GM12878 (cell line): ENCODE measurements at regions not wholly inside any gene's neighbourhood (a gene's known extent, or its start where the extent isn't known, plus 50 kb on each side); places are given as distances from the start of the nearest gene placed in this dataset.

Experiments
- CBFB ChIP-seq: IDR thresholded peaks from 2 replicates; pipeline ENCODE4 v1.6.1; 2016; ENCODE audit warnings: antibody characterized with exemption, low read depth
- CHD1 ChIP-seq: IDR thresholded peaks from 2 replicates; pipeline ENCODE4 v1.6.1; 2012; ENCODE audit warnings: low read depth, low read length, improper control_type of control experiment
- CHD4 ChIP-seq: fragments of 200-600 bp; sonication (generic); IDR thresholded peaks from 2 replicates; pipeline ENCODE4 v1.6.1; 2016; ENCODE audit warnings: mild to moderate bottlenecking
- CREM ChIP-seq: IDR thresholded peaks from 2 replicates; pipeline ENCODE4 v1.6.1; 2014; ENCODE audit warnings: antibody characterized with exemption, low read depth
- DPF2 ChIP-seq: fragments of 450-650 bp; IDR thresholded peaks from 2 replicates; pipeline ENCODE4 v1.6.1; 2017; ENCODE audit warnings: mild to moderate bottlenecking
- EED ChIP-seq: sonication (generic); IDR thresholded peaks from 2 replicates; pipeline ENCODE4 v1.6.1; 2016; ENCODE audit warnings: antibody characterized with exemption, low read depth
- FOXM1 ChIP-seq: IDR thresholded peaks from 2 replicates; pipeline ENCODE4 v1.6.1; 2012; ENCODE audit warnings: low read depth, mild to moderate bottlenecking, inconsistent platforms, low read length, moderate library complexity
- GABPA ChIP-seq: IDR thresholded peaks from 2 replicates; pipeline ENCODE4 v1.6.1; 2014; ENCODE audit warnings: antibody characterized with exemption, low read depth, mild to moderate bottlenecking, inconsistent platforms
- IKZF2 ChIP-seq, 2 experiments: fragments of 450-650 bp; IDR thresholded peaks; 2 replicates each; pipeline ENCODE4 v1.6.1; 2017; ENCODE audit warnings: mild to moderate bottlenecking in 2 of 2, moderate library complexity in 2 of 2
- KAT2A ChIP-seq: conservative IDR thresholded peaks from 2 replicates; pipeline ENCODE4 v1.6.1; 2011; ENCODE audit warnings: low read depth, low read length; ENCODE audit not compliant: control insufficient read depth
- MEF2A ChIP-seq: IDR thresholded peaks from 2 replicates; pipeline ENCODE4 v1.6.1; 2011; ENCODE audit warnings: low read depth, mild to moderate bottlenecking, low read length, moderate library complexity; ENCODE audit not compliant: insufficient read depth
- MEF2B ChIP-seq: fragments of 450-650 bp; IDR thresholded peaks from 2 replicates; pipeline ENCODE4 v1.6.1; 2018; ENCODE audit warnings: mild to moderate bottlenecking, moderate library complexity; ENCODE audit not compliant: partially characterized antibody, poor library complexity, severe bottlenecking
- MTA3 ChIP-seq: IDR thresholded peaks from 2 replicates; pipeline ENCODE4 v1.6.1; 2012; ENCODE audit warnings: low read length, inconsistent platforms, borderline replicate concordance
- PAX5 ChIP-seq: IDR thresholded peaks from 2 replicates; pipeline ENCODE4 v1.6.1; 2011; ENCODE audit warnings: low read depth, low read length, borderline replicate concordance
- POU2F2 ChIP-seq: IDR thresholded peaks from 3 replicates; pipeline ENCODE4 v1.6.1; 2011; ENCODE audit warnings: low read depth, mild to moderate bottlenecking, low read length, borderline replicate concordance
- RUNX3 ChIP-seq: IDR thresholded peaks from 2 replicates; pipeline ENCODE4 v1.6.1; 2012; ENCODE audit warnings: low read length, inconsistent platforms
- SP1 ChIP-seq: IDR thresholded peaks from one replicate; pipeline ENCODE4 v1.6.1; 2011; ENCODE audit warnings: low read depth, low read length
- STAT3 ChIP-seq: IDR thresholded peaks from 2 replicates; pipeline ENCODE4 v1.6.1; 2011; ENCODE audit warnings: low read depth, low read length, improper control_type of control experiment
- TCF3 ChIP-seq: IDR thresholded peaks from 2 replicates; pipeline ENCODE4 v1.6.1; 2012; ENCODE audit warnings: low read depth, mild to moderate bottlenecking, low read length, borderline replicate concordance; ENCODE audit not compliant: insufficient read depth
- ZNF217 ChIP-seq: fragments of 450-650 bp; IDR thresholded peaks from 2 replicates; pipeline ENCODE4 v1.6.1; 2017; ENCODE audit warnings: antibody characterized with exemption, mild to moderate bottlenecking
- TF ChIP-seq, protein P1 (sequence below): IDR thresholded peaks from 2 replicates; pipeline ENCODE4 v1.6.1; 2012; ENCODE audit warnings: improper control_type of control experiment, low read depth, low read length; ENCODE audit not compliant: insufficient replicate concordance
- TF ChIP-seq, protein P2 (sequence below): fragments of 450-650 bp; IDR thresholded peaks from 2 replicates; pipeline ENCODE4 v1.6.1; 2017; ENCODE audit warnings: mild to moderate bottlenecking, low read depth, inconsistent platforms; ENCODE audit not compliant: poor library complexity, severe bottlenecking
- TF ChIP-seq, protein P3 (sequence below): IDR thresholded peaks from 2 replicates; pipeline ENCODE4 v1.6.1; 2012; ENCODE audit warnings: low read depth, low read length, improper control_type of control experiment
- TF ChIP-seq, protein P4 (sequence below): IDR thresholded peaks from 2 replicates; pipeline ENCODE4 v1.6.1; 2011; ENCODE audit warnings: borderline replicate concordance, low read depth, mild to moderate bottlenecking, moderate library complexity, low read length; ENCODE audit not compliant: insufficient read depth, poor library complexity, severe bottlenecking

DNA sequence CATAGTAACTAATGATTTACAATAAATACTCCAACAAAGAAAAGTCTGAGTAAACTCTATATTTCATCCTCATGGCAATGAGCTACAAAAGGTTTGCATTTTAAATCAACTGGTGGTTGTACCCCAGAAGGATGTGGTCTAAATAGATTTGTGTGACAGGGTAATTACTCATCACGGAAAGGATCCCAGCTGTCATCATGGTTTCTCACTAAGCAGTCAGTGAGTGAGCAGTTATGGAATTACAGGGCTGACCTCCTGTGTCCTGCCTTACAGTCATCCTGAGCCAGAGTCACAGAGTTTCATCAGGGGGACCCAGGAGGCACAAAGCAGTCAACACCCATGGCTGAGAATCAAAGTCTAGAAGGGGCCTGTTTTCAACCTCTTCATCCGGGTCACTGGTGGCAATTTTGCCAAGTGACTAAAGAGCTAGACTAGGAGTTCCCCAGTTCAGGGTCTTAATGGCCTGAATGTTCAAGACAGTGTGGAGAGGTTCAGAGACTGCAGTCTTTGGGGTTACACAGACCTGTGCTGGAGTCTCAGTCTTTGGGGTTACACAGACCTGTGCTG, 210.7 kb upstream of the SLC24A2 start (continued):
- TF ChIP-seq, protein P1, sequence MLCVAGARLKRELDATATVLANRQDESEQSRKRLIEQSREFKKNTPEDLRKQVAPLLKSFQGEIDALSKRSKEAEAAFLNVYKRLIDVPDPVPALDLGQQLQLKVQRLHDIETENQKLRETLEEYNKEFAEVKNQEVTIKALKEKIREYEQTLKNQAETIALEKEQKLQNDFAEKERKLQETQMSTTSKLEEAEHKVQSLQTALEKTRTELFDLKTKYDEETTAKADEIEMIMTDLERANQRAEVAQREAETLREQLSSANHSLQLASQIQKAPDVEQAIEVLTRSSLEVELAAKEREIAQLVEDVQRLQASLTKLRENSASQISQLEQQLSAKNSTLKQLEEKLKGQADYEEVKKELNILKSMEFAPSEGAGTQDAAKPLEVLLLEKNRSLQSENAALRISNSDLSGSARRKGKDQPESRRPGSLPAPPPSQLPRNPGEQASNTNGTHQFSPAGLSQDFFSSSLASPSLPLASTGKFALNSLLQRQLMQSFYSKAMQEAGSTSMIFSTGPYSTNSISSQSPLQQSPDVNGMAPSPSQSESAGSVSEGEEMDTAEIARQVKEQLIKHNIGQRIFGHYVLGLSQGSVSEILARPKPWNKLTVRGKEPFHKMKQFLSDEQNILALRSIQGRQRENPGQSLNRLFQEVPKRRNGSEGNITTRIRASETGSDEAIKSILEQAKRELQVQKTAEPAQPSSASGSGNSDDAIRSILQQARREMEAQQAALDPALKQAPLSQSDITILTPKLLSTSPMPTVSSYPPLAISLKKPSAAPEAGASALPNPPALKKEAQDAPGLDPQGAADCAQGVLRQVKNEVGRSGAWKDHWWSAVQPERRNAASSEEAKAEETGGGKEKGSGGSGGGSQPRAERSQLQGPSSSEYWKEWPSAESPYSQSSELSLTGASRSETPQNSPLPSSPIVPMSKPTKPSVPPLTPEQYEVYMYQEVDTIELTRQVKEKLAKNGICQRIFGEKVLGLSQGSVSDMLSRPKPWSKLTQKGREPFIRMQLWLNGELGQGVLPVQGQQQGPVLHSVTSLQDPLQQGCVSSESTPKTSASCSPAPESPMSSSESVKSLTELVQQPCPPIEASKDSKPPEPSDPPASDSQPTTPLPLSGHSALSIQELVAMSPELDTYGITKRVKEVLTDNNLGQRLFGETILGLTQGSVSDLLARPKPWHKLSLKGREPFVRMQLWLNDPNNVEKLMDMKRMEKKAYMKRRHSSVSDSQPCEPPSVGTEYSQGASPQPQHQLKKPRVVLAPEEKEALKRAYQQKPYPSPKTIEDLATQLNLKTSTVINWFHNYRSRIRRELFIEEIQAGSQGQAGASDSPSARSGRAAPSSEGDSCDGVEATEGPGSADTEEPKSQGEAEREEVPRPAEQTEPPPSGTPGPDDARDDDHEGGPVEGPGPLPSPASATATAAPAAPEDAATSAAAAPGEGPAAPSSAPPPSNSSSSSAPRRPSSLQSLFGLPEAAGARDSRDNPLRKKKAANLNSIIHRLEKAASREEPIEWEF = no peak
- no peak for TF ChIP-seq ZNF217
- TF ChIP-seq, protein P2, sequence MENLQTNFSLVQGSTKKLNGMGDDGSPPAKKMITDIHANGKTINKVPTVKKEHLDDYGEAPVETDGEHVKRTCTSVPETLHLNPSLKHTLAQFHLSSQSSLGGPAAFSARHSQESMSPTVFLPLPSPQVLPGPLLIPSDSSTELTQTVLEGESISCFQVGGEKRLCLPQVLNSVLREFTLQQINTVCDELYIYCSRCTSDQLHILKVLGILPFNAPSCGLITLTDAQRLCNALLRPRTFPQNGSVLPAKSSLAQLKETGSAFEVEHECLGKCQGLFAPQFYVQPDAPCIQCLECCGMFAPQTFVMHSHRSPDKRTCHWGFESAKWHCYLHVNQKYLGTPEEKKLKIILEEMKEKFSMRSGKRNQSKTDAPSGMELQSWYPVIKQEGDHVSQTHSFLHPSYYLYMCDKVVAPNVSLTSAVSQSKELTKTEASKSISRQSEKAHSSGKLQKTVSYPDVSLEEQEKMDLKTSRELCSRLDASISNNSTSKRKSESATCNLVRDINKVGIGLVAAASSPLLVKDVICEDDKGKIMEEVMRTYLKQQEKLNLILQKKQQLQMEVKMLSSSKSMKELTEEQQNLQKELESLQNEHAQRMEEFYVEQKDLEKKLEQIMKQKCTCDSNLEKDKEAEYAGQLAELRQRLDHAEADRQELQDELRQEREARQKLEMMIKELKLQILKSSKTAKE = peak; percentile 74
- peak; percentile 81; the same call in 1 of the 2 replicates for TF ChIP-seq PAX5
- no peak for TF ChIP-seq CHD1
- peak; percentile 97 for TF ChIP-seq RUNX3
- no peak for TF ChIP-seq KAT2A
- 0 out of 3 replicates have a peak, but pooled peaks have one; percentile 45 for TF ChIP-seq POU2F2
- TF ChIP-seq MTA3 = peak; percentile 64; the same call in 1 of the 2 replicates
- peak; percentile 64 for TF ChIP-seq SP1
- TF ChIP-seq CBFB = peak; percentile 73
- TF ChIP-seq GABPA = 0 out of 2 replicates have a peak, but pooled peaks have one; percentile 66
- TF ChIP-seq DPF2 = peak; percentile 75
- peak; percentile 88 for TF ChIP-seq CREM
- TF ChIP-seq FOXM1 = peak; percentile 95
- TF ChIP-seq, protein P3, sequence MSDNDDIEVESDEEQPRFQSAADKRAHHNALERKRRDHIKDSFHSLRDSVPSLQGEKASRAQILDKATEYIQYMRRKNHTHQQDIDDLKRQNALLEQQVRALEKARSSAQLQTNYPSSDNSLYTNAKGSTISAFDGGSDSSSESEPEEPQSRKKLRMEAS = no peak
- peak; percentile 86 to 89 for TF ChIP-seq IKZF2 (IDR thresholded peaks at IDR 0.05)
- peak; percentile 19 for TF ChIP-seq MEF2B
- peak; percentile 96 for TF ChIP-seq TCF3
- TF ChIP-seq MEF2A = peak; percentile 57; the same call in 1 of the 2 replicates
- TF ChIP-seq STAT3 = no peak
- TF ChIP-seq, protein P4, sequence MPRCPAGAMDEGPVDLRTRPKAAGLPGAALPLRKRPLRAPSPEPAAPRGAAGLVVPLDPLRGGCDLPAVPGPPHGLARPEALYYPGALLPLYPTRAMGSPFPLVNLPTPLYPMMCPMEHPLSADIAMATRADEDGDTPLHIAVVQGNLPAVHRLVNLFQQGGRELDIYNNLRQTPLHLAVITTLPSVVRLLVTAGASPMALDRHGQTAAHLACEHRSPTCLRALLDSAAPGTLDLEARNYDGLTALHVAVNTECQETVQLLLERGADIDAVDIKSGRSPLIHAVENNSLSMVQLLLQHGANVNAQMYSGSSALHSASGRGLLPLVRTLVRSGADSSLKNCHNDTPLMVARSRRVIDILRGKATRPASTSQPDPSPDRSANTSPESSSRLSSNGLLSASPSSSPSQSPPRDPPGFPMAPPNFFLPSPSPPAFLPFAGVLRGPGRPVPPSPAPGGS = peak; percentile 56
- TF ChIP-seq EED = peak; percentile 95
- no peak for TF ChIP-seq CHD4
